ENCODE measurements at regions not wholly inside any gene's neighbourhood (a gene's known extent, or its start where the extent isn't known, plus 50 kb on each side); places are given as distances from the start of the nearest gene placed in this dataset.
"Not testable (repeated sequence)": the region's sequence is repeated elsewhere in the genome, so short reads cannot be mapped to it uniquely, and the experiment has no call there.

DNA sequence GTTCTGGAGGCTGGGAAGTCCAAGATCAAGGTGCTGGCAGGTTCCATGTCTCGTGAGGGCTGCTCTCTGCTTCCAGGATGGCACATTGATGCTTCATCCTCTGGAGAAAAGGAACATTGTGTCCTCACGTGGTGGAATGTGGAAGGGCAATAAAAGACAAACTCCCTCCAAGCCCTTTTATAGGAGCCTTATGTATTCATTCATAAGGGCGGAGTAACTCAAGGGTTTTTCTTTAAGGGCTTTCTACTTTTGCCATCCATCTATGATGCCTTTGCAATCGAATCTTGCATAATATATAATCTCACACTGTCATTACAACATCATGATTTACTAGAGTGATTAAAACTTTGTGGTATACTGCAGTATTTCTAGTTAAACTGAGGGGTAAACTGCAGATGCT, 132.7 kb upstream of the DDHD1 start:
- DNase-seq (ENCODE audit: low read depth): no peak

DNA sequence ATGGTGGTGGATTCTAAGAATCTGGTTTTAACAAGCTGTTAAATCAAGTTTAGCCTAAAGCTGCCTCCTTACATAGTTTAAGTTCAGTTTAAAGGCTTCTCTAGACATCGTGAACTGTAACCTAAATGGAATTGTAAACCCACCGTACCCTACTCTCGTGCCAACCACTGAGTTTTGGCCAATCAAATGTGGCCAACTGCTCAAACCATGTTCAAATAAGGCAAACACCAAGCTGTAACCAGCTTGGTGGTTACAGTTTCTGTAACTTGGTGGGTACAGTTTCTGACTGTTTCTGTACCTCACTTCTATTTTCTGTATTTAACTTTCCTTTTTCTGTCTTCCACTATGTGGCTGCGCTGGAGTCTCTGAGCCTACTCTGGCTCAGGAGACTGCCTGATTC, 131.9 kb upstream of the DDHD1 start:
- no peak for DNase-seq (ENCODE audit: low read depth)

DNA sequence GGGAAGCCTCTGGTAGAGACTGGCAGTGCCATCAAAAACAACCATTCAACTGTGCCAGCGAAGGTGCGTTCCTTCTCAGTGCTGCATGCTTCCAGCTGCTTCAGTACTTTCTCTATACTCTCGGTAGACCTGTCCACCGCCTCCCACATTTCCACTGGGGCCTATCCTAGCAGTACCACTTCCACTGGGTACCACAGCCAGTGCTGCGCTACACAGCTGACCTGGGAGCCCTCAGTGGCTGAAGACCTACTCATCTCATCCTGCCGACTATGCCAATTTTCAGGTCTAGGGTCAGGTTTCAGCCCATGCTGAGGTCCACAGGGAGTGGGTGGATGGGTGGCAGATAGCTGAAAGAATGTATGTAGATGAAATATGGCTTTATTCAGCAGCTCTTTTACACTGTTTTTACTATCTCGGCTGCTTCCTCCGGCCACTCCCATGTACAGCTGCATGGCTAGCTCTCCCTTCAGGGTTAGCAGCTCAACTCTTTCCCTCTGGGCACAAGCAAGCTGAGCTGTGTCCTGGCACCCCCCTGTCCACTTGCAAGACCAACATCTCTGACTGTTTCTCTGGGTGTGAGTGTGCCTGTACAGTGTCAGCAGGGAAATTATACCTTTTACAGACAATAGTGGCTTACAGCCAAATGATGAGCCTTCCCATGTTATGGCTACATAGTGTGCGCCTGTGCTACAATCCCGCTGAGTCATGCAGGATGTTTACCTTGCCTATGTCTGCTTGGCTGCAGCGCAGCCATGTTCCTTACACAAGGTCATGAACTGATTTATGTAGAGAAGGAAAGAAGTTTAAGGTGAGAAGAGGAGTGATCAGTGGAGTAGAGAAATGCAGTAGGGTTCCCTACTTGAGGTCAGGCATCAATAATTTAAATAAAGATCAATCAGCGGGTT, 125.7 kb upstream of the DDHD1 start:
- DNase-seq (ENCODE audit: low read depth): no peak

DNA sequence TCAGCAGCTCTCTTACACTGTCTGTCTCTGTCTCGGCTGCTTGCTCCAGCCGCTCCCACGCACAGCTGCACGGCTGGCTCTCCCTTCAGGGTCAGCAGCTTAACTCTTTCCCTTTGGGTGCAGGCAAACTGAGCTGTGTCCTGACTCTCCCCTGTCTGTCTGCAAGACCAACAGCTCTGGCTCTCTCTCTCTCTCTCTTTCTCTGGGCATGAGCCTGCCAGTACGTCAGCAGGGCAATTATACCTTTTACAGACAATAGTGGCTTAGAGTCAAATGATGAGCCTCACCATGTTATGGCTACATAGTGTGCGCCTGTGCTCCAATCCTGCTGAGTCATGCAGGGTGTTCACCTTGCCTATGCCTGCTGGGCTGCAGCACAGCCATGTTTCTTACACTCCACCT, 120.5 kb upstream of the DDHD1 start:
- no peak for DNase-seq (ENCODE audit: low read depth)

DNA sequence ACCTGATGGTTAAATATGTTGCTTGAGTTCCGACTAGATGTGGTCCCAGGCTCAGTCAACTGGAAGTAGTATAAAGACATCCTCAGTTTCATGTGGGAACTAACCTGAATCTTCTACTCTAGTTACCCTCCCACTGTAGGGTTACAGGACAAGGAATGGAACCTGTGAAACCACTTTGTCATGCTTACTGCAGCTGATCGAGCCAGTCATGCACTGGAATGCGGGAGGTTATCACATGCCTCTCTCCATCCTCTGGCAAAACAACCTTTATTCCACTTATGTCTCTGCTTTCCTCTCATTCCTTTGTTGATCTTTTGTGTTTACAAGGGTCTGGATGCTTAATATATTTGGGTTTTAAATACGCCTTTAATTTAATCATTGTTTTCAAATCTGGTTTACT, 111.9 kb upstream of the DDHD1 start:
- no peak for DNase-seq (ENCODE audit: low read depth)

DNA sequence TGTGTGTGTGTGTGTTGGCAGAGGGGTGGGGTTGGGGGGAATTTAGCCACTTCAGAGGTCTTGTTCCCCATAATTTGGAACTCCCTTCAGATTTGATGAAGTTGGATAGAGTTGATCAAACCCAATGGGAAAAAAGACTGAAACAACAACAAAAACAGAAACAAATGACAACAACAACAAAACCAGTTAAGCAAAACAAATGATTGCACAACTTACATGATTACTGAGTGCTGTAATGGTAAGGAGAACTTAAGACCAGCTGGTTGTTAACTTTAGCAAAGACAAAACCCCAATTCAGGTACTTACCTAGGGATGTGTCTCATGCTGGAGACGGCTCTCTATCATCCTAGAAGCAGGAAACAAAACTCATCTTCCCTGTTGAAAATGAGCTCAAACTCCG, 107.8 kb upstream of the DDHD1 start:
- DNase-seq (ENCODE audit: low read depth): no peak

DNA sequence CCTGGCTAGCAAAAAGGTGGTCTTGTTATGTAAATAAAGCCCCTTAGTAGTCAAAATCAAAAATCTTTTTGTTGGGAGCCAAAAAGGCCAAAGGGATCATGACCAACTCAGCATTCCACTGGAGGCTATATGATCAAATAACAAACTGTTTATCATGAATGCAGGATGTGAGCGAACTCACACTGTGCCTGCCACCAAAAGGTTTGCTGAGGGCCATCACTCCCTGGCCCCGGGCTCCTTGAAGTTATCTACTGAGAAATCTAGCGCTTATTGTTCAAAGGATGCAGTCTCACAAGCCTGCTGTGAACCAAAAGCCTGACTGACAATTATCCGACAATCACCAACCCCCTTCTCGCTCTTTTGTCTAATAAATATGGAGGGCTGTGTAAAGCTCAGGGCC, 107.2 kb upstream of the DDHD1 start:
- no peak for DNase-seq (ENCODE audit: low read depth)

DNA sequence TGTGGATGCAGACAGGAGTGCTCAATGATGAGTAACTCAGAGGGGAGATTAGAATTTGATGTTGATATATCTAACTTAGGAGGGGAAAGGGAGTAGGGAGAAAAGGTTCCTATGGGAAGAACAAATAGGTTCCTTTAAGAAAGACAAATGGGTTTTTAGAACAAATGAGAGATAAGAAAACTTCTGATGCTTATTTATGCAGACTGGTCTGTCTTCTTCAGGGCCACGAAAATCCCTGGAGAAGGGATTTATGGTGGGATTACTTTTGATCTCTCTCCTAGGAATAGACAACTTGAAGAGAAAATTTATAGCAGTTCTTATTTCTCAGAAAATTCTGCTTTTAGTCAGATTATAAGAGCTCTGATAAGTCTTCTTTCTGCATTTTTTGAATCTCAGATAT, 99.0 kb upstream of the DDHD1 start:
- DNase-seq (ENCODE audit: low read depth): no peak

DNA sequence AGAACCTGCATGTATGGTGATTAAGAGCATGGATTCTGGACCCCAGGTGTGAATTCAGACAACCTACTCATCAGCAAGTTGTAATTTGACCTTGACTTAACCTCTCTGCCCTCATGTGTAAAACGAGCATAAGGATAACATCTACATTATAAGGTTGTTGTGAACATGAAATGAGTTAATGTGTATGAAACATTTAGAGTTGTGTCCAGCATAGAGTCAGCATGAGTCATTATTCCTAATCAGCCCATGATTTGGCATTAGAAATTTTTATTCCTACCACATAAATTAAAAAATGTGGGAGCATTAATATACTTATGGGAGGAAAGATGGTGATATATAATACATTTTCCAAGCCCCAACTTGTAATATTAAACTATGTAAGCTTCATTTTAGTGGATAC, 95.9 kb upstream of the DDHD1 start:
- DNase-seq (ENCODE audit: low read depth): no peak

DNA sequence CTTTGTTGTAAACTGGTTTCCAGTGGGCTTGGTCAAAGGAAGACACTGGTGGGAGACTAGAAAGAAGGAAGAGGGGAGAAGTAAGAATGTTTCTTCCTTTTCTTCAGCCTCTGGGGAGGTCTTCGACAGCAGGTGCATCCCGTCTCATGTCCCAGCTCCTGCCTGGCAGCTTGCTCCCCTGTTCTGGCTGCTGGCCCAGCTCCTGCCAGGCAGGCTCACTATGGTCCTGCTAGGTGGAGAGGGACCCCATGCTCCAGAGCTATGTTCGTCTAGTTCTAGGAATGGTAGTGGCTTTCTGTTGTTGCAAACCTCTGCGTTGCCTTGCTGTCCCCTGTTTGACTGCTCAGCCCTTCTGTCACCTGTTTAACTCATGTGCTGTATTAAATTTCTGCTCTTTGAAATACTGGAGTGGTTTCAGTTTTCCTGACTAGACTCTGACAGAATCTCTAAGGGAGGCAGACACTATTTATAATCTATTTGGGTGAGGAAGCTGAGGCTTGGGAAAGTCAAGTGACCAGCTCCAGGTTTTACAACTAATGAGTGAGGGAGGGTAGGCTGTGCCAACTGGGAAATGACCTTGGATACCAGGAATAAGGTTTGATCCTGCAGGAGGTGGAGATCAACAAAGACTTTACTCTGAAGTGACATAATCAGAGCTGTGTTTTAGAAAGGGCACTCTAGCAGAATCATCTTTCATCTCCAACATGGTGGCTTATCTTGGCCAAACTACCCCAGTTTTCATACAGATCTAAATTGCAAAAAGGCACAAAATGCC, 94.7 kb upstream of the DDHD1 start:
- no peak for DNase-seq (ENCODE audit: low read depth)

DNA sequence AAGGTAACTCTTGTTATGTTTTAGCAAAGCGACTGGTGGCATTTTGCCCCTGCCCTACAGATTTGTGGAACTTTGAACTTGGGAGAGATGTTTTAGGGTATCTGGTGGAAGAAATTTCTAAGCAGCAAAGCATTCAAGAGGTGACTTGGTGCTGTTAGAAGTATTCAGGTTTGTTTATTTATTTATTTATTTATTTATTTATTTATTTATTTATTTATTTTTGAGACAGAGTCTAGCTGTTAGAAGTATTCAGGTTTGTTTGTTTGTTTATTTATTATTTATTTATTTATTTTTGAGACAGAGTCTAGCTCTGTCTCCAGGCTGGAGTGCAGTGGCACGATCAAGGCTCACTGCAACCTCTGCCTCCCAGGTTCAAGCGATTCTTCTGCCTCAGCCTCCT, 89.8 kb upstream of the DDHD1 start:
- DNase-seq (ENCODE audit: low read depth): not testable (repeated sequence)

DNA sequence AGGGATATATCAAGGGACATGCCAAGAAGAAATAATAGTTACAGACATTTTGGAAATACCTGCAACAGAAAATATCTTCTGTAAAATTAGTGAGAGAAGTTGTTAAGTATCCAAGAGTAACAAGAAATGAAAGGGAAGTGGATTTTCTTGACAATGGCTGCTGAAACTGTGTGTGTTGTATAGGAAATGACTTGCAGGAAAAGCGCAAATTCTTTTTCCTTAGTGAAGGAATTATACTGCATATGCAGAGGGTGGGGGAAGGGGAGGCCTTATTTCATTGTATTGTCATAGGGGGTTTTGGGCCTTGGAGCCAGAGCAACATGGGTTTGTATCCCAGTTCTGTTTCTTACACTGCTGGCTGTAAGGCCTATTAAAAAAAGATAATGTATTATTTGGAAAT, 84.4 kb upstream of the DDHD1 start:
- no peak for DNase-seq (ENCODE audit: low read depth)

DNA sequence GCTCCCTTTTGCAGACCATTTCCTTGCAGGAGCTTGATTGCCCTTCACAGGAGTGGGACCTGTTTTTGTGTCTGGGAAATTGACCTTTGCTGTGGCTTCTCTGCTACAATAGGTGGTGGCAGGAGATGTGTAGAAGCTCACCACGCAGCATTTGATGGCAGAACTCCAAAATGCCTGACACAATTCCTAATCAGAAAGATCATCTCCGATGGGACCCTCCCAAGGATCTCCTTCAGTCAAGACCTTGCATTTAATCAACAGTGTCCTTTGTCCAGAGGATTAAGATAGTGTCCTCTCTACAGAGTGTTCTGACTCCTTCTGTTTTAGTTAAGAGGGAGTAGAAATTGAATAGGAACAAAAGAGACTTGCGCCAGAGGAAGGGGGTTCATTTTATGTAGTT, 83.6 kb upstream of the DDHD1 start:
- no peak for DNase-seq (ENCODE audit: low read depth)

DNA sequence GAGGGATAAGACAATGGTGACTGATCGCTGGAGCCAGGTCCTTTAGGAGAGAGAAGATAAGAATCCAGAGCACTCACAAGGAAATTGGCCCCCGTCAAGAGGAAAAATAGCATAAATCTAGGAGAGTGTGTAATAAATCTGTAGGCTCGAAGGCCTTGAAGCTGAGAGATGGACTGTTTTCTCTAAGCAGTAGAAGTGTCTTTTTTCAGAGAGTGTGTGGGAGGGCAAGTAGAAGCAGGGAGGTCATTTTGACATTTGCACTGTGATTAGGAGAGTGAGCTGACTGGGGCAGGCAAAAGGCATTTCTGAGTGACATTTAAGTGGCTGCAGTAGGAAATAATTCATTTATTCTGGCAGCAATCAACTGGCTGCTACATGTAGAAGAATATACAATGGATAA, 78.0 kb upstream of the DDHD1 start:
- no peak for DNase-seq (ENCODE audit: low read depth)

DNA sequence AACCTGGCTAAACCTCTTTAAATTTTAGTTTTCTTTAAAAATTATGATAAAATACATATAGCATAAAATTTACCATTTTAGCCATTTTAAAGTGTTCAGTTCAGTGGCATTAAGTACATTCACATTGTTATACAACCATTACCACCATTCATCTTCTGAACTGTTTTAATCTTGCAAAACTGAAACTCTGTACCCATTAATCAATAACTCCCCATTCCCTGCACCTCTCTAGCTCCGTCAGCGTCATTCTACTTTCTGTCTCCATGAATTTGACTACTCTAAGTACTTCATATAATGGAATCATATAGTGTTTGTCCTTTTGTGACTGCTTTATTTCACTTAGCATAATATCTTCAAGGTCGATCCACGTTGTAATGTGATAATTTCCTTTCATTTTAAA, 75.8 kb upstream of the DDHD1 start:
- DNase-seq (ENCODE audit: low read depth): no peak

DNA sequence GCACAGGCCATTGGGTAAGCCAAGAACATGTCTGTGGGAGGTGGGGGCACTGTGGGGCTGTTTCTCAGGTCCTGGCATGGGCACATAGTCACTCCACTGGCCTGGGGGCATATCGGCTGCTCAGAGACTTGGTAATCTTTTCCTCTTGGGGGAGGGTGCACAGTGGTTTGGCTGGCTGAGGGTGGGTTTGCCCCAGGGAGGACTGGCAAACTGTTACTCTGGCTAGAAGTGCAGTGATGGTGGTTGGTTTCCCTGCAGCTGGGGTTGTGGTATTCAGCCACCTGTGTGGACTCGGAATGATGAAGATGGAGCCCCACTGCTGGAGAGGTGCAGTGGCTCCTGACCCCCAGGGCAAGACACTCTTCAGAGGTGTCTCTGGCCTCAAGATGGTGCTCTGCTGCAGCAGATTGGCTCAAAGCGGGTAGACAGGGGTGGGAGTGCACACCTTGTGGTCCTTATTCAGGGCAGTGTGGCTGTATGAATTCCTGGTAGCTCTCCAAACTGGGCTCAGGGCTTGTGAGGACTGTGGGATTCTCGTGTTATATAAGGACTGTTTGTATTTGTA, 74.1 kb upstream of the DDHD1 start:
- no peak for DNase-seq (ENCODE audit: low read depth)

DNA sequence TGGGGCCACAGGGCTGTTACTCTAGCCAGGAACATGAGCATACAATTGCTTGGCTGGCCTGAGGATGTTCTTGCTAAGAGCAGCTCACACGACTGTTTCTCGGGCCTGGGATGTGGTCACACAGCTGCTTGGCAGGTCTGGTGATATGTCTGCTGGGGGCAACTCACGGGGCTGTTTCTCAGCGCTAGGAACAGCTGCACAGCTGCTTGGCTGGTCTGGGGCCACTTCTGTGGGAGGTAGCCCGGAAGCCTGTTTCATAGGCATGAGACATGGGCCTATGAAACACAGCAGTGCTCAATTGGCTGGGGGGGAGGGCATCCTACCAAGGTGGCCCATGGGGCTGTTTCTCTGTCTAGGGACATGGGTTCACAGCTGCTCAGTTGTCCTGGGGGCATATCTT, 73.4 kb upstream of the DDHD1 start:
- DNase-seq (ENCODE audit: low read depth): no peak

DNA sequence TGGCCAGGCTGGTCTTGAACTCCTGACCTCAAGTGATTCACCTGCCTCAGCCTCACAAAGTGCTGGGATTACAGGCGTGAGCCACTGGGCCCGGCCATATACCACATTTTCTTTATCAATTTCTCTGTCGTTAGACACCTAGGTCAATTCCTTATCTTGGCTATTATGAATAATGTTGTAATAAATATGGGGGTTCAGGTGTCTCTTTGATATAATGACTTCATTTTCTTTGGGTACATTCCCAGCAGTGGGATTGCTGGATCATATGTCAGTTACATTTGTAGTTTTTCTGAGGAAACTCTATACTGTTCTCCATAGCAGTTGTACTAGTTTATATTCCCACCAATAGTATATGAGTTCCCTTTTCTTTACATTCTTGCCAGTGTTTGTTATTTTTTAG, 67.8 kb upstream of the DDHD1 start:
- no peak for DNase-seq (ENCODE audit: low read depth)

DNA sequence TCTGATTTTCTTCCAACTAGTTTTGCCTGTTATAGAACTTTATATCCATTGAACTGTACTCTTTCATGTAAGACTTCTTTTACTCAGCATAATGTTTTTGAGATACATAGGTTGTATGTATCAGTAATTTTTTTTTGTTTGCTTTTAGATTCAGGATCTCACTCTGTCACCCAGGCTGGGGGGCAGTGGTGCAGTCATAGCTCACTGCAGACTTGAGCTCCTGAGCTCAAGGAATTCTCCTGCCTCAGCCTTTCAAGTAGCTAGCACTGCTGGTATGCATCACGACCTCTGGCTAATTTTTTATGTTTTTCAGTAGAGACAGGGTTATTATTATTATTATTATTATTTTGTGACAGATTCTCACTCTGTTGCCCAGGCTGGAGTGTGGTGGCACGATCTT, 65.0 kb upstream of the DDHD1 start:
- DNase-seq (ENCODE audit: low read depth): no peak

DNA sequence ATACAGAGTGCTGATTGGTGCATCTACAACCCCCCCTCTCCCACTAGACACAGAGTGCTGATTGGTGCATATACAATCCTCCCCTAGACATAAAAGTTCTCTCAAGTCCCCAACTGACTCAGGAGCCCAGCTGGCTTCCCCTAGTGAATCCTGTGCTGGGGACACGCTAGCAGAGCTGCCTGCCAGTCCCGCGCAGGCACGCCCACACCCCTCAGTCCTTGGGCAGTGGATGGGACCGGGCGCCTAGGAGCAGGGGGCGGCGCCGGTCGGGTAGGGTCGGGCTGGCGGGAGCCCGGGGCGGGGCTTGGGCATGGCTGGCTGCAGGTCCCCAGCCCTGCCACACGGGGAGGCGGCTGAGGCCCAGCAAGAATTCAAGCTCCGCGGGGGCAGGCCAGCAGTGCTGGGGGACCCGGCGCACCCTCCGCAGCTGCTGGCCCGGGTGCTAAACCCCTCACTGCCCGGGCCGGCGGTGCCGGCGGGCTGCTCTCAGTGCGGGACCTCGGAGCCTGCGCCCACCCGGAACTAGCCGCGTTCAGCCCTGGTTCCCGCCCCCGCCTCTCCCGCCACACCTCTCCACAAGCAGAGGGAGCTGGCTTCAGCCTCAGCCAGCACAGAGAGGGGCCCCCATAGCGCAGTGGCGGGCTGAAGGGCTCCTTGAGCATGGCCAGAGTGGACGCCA, 64.3 kb upstream of the DDHD1 start:
- peak; percentile 34 for DNase-seq (ENCODE audit: low read depth)

DNA sequence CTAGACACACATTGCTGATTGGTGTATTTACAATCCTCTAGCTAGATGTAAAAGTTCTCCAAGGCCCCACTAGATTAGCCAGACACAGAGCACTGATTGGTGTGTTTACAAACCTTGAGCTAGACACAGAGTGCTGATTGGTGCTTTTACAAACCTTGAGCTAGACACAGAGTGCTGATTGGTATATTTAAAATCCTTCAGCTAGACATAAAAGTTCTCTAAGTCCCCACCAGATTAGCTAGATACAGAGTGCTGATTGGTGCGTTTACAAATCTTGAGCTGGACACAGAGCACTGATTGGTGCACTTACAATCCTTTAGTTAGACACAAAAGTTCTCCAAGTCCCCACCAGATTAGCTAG, 63.8 kb upstream of the DDHD1 start:
- not testable (repeated sequence) for DNase-seq (ENCODE audit: low read depth)

DNA sequence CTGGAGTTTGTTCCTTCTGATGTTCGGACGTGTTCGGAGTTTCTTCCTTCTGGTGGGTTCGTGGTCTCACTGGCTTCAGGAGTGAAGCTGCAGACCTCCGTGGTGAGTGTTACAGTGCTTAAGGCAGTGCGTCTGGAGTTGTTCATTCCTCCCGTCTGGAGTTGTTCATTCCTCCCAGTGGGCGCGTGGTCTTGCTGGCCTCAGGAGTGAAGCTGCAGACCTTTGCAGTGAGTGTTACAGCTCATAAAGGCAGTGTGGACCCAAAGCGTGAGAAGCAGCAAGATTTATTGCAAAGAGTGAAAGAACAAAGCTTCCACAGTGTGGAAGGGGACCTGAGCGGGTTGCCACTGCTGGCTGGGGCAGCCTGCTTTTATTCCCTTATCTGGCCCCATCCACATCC, 63.4 kb upstream of the DDHD1 start:
- not testable (repeated sequence) for DNase-seq (ENCODE audit: low read depth)

DNA sequence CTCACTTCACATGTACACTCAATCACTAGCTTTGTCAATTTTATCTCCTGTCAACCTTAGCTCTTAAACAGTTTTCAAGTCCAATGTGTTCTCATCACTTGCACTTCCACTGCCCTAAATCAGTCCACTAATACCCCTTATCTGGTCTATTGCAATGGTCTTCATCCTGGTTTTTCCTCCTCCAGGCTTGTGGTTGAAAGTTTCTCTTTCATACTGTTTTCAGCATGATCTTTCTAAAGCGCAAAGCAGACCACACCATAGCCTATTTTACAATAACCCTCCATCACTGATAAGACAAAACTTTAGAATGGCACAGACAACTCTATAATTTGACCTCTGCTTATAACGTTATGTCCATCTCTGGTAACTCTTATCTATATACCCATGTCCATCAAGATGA, 62.0 kb upstream of the DDHD1 start:
- DNase-seq (ENCODE audit: low read depth): no peak
